ENCODE measurements at regions not wholly inside any gene's neighbourhood (a gene's known extent, or its start where the extent isn't known, plus 50 kb on each side); places are given as distances from the start of the nearest gene placed in this dataset.

DNA sequence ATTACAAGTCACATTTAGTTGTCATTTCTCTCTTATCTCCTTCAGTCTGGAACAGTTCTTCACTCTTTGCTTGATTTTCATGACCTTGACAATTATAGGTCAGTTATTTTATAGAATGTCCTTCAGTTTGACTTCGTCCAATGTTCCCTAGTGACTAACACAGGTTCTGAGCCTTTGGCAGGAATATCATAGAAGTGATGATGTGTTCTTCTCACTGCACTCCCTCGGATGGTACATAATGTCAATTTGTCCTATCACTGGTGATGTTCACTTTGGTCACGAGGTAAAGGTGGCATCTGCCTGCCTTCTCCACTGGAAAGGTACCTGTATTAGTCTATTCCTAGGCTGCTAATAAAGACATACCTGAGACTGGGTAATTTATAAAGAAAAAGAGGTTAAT, 126.0 kb upstream of the PTPN3 start:
- no peak overlapping the region for H3K4me2 ChIP-seq (ENCODE audit: insufficient read depth, low read length)
- FAIRE-seq (no peak), DNase-seq (ENCODE audit: extremely low read depth in 1 of 4, low spot score in 3 of 4) (no peak), ATAC-seq (no peak)
- no peaks in the 10 kb centered on the region for H3K36me3 ChIP-seq (ENCODE audit: control insufficient read depth, insufficient read depth, low read length)
- H3K27me3 ChIP-seq (ENCODE audit: control insufficient read depth in 2 of 2, insufficient read depth in 2 of 2, low read length in 2 of 2) = no peaks in the 10 kb centered on the region
- no peak overlapping the region for H3K9ac ChIP-seq (ENCODE audit: insufficient read depth in 1 of 2, low read depth in 2 of 2, low read length in 2 of 2)
- intact Hi-C loops (cut with micrococcal nuclease) (no loop called here), in situ Hi-C loops (cut with MboI) (no loop called here)
- H3K4me1 ChIP-seq (replicated peaks in 1 of 2; ENCODE audit: control insufficient read depth in 2 of 2, insufficient read depth in 2 of 2, low read length in 2 of 2) = no peaks in the 10 kb centered on the region
- 0% methylated on average over 3 of the region's 3 CpGs for WGBS (ENCODE audit: insufficient coverage, low coverage, missing lambda C conversion rate)
- no peak for TF ChIP-seq ZZZ3 (IDR thresholded peaks at IDR 0.05)
- TF ChIP-seq MXI1 (IDR thresholded peaks at IDR 0.05; ENCODE audit: low read depth, low read length) = no peak
- TF ChIP-seq MED1 (CRISPR knock-in tag; IDR thresholded peaks at IDR 0.05; ENCODE audit: borderline replicate concordance) = no peak
- TF ChIP-seq, protein P1, sequence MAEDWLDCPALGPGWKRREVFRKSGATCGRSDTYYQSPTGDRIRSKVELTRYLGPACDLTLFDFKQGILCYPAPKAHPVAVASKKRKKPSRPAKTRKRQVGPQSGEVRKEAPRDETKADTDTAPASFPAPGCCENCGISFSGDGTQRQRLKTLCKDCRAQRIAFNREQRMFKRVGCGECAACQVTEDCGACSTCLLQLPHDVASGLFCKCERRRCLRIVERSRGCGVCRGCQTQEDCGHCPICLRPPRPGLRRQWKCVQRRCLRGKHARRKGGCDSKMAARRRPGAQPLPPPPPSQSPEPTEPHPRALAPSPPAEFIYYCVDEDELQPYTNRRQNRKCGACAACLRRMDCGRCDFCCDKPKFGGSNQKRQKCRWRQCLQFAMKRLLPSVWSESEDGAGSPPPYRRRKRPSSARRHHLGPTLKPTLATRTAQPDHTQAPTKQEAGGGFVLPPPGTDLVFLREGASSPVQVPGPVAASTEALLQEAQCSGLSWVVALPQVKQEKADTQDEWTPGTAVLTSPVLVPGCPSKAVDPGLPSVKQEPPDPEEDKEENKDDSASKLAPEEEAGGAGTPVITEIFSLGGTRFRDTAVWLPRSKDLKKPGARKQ (CRISPR knock-in tag; IDR thresholded peaks at IDR 0.05) = no peak
- no peak for TF ChIP-seq ZNF23 (CRISPR knock-in tag; IDR thresholded peaks at IDR 0.05)
- no peak for TF ChIP-seq ZNF384 (IDR thresholded peaks at IDR 0.05; ENCODE audit: low read depth, low read length)
- H3K79me2 ChIP-seq (ENCODE audit: control insufficient read depth, insufficient read depth, low read length) = no peaks in the 10 kb centered on the region
- H3K27ac ChIP-seq (ENCODE audit: extremely low read depth, low read depth, low read length) = no peak overlapping the region
- H2AFZ ChIP-seq (ENCODE audit: low read depth, low read length) = no peak overlapping the region
- POLR2A ChIA-PET = no interaction called here
- BruUV-seq (replicated peaks) = no TSS peak
- H3K9me1 ChIP-seq (ENCODE audit: control insufficient read depth, insufficient read depth, low read length) = no peaks in the 10 kb centered on the region
- no peak overlapping the region for H3K4me3 ChIP-seq
- no peaks in the 10 kb centered on the region for H3K9me3 ChIP-seq (replicated peaks; ENCODE audit: control insufficient read depth, insufficient read depth, low read depth, low read length)
- CTCF ChIA-PET (ENCODE audit: low intra/inter-chr PET ratio) = no interaction called here
- H4K20me1 ChIP-seq (replicated peaks; ENCODE audit: control insufficient read depth, insufficient read depth, low read length) = no peaks in the 10 kb centered on the region

DNA sequence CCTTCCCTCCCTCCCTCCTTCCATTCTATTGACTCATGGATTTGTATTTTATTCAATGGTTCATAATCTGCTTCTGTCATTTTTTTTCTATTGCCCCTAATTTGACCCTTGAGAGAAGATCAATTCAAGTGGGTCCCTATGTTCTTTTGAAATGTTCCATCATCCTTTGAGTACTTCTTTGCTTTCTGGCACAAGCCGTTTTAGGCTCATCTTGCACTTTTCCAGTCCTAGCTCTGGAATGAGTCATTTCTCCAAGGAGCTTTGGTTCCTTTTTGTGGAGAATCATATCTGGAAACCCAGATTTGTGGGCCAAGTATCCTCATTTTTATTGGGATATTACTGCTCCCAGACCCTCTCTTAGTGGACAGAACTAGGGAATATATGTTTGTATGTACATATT, 126.8 kb upstream of the PTPN3 start:
- Histone ChIP-seq H3K27ac (ENCODE audit: extremely low read depth, low read depth, low read length) (no peak overlapping the region), H3K9ac (ENCODE audit: insufficient read depth in 1 of 2, low read depth in 2 of 2, low read length in 2 of 2) (no peak overlapping the region), H3K36me3 (ENCODE audit: control insufficient read depth, insufficient read depth, low read length) (no peaks in the 10 kb centered on the region), H3K4me2 (ENCODE audit: insufficient read depth, low read length) (no peak overlapping the region), H3K79me2 (ENCODE audit: control insufficient read depth, insufficient read depth, low read length) (no peaks in the 10 kb centered on the region), H3K4me1 (replicated peaks in 1 of 2; ENCODE audit: control insufficient read depth in 2 of 2, insufficient read depth in 2 of 2, low read length in 2 of 2) (no peaks in the 10 kb centered on the region), H3K9me3 (replicated peaks; ENCODE audit: control insufficient read depth, insufficient read depth, low read depth, low read length) (no peaks in the 10 kb centered on the region), H2AFZ (ENCODE audit: low read depth, low read length) (no peak overlapping the region), H3K9me1 (ENCODE audit: control insufficient read depth, insufficient read depth, low read length) (no peaks in the 10 kb centered on the region), H3K27me3 (ENCODE audit: control insufficient read depth in 2 of 2, insufficient read depth in 2 of 2, low read length in 2 of 2) (no peaks in the 10 kb centered on the region), H4K20me1 (replicated peaks; ENCODE audit: control insufficient read depth, insufficient read depth, low read length) (no peaks in the 10 kb centered on the region), H3K4me3 (no peak overlapping the region)
- ChIA-PET CTCF (ENCODE audit: low intra/inter-chr PET ratio) (no interaction called here), POLR2A (no interaction called here)
- in situ Hi-C loops (cut with MboI) = no loop called here
- WGBS (ENCODE audit: insufficient coverage, low coverage, missing lambda C conversion rate) = 0% methylated on average over 1 of the region's 1 CpG
- FAIRE-seq (no peak), DNase-seq (ENCODE audit: extremely low read depth in 1 of 4, low spot score in 3 of 4) (no peak), ATAC-seq (no peak)
- intact Hi-C loops (cut with micrococcal nuclease) = no loop called here
- no TSS peak for BruUV-seq (replicated peaks)
- TF ChIP-seq, protein P2, sequence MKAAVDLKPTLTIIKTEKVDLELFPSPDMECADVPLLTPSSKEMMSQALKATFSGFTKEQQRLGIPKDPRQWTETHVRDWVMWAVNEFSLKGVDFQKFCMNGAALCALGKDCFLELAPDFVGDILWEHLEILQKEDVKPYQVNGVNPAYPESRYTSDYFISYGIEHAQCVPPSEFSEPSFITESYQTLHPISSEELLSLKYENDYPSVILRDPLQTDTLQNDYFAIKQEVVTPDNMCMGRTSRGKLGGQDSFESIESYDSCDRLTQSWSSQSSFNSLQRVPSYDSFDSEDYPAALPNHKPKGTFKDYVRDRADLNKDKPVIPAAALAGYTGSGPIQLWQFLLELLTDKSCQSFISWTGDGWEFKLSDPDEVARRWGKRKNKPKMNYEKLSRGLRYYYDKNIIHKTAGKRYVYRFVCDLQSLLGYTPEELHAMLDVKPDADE (conservative IDR thresholded peaks at IDR 0.05; ENCODE audit: control insufficient read depth, low read depth, low read length) = no peak
- no peak for TF ChIP-seq NFATC3 (IDR thresholded peaks at IDR 0.05)
- TF ChIP-seq HSF4 (CRISPR knock-in tag; IDR thresholded peaks at IDR 0.05; ENCODE audit: borderline replicate concordance) = no peak
- TF ChIP-seq, protein P3, sequence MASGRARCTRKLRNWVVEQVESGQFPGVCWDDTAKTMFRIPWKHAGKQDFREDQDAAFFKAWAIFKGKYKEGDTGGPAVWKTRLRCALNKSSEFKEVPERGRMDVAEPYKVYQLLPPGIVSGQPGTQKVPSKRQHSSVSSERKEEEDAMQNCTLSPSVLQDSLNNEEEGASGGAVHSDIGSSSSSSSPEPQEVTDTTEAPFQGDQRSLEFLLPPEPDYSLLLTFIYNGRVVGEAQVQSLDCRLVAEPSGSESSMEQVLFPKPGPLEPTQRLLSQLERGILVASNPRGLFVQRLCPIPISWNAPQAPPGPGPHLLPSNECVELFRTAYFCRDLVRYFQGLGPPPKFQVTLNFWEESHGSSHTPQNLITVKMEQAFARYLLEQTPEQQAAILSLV (tag; IDR thresholded peaks at IDR 0.05) = no peak
- TF ChIP-seq PCBP1 (IDR thresholded peaks at IDR 0.05; ENCODE audit: low read depth, low read length, poor library complexity, severe bottlenecking) = no peak
- no peak for TF ChIP-seq IRF2 (CRISPR knock-in tag; IDR thresholded peaks at IDR 0.05)
- TF ChIP-seq KLF16 (IDR thresholded peaks at IDR 0.05) = no peak
- TF ChIP-seq POLR2B (IDR thresholded peaks at IDR 0.05; ENCODE audit: low read depth, partially characterized antibody) = no peak
